Stimulated activated naive CD8-positive, alpha-beta T cell treated with anti-CD3 and anti-CD28 coated beads, Interleukin-15, Interleukin-2, amounts not matched to agents 100 ng/mL and 50 ng/mL, for 24 hours (primary cell): ENCODE measurements at regions not wholly inside any gene's neighbourhood (a gene's known extent, or its start where the extent isn't known, plus 50 kb on each side); places are given as distances from the start of the nearest gene placed in this dataset.

Source experiments
- H3K27ac Mint-ChIP-seq: one replicate; pipeline ENCODE4 v1.8.0; 2021; ENCODE audit warnings: mild to moderate bottlenecking, mixed read lengths
- H3K27me3 Mint-ChIP-seq: one replicate; pipeline ENCODE4 v1.8.0; 2021; ENCODE audit warnings: mixed read lengths
- H3K36me3 Mint-ChIP-seq: one replicate; pipeline ENCODE4 v1.8.0; 2021; ENCODE audit warnings: low read depth, mixed read lengths
- H3K4me1 Mint-ChIP-seq: one replicate; pipeline ENCODE4 v1.8.0; 2021; ENCODE audit warnings: low read depth, mixed read lengths
- H3K4me3 Mint-ChIP-seq: one replicate; pipeline ENCODE4 v1.8.0; 2021; ENCODE audit warnings: mild to moderate bottlenecking, mixed read lengths
- H3K9me3 Mint-ChIP-seq: one replicate; pipeline ENCODE4 v1.8.0; 2021; ENCODE audit warnings: mixed read lengths

DNA sequence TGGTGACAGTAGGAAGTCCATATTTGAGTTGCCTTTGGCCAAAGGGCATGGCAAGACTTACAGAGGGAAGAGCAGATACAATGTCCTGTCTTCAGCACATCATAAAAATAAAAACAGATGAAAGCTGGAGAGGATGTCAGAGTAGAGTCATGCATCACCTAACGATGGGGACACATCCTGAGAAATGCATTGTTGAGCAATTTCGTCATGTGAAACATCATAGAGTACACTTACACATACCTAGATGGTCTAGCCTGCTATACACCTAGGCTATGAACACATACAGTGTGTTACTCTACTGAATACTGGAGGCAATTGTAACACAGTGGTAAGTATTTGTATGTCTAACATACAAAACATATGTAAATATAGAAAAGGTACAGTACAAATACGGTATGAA is 75.6 kb downstream of the VEGFA start:
- Mint-ChIP-seq H3K4me3 (no peak overlapping the region), H3K9me3 (no peaks in the 10 kb centered on the region), H3K36me3 (no peaks in the 10 kb centered on the region), H3K27me3 (peaks cover 4% of the 10 kb centered on the region), H3K27ac (no peak overlapping the region), H3K4me1 (no peaks in the 10 kb centered on the region)

GRCh38 chr6:43843669-43844171 is 73.7 kb downstream of the VEGFA start:
- Mint-ChIP-seq H3K27ac (no peak overlapping the region), H3K4me1 (no peaks in the 10 kb centered on the region), H3K36me3 (no peaks in the 10 kb centered on the region), H3K4me3 (no peak overlapping the region), H3K9me3 (no peaks in the 10 kb centered on the region), H3K27me3 (peaks cover 4% of the 10 kb centered on the region)

DNA sequence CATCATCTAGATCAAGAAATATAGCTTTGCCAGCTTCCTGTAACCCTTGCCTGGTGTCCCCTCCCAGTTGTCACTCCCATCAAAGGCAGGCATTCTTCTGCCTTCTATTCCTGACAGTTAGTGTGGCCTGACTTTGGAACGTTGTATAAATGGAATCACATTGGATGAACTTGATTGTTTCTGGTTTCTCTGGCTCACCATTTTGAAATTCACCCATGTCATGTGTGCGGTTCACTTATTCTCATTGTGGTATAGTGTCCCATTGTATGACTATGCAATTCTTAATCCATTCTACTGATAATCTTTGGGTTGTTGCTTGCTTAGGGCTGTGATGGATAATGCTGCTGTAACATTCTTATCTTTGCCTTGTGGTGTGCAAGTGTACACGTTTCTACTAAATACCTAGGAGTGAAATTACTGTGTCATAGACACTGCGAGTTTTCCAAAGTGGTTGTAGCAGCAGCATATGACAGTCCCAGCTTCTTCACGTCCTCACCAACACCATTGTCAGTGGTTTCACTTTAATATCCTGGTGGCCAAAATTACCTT is 73.2 kb downstream of the VEGFA start:
- H3K4me3 Mint-ChIP-seq: no peak overlapping the region
- H3K4me1 Mint-ChIP-seq: no peaks in the 10 kb centered on the region
- no peaks in the 10 kb centered on the region for H3K36me3 Mint-ChIP-seq
- H3K27me3 Mint-ChIP-seq: peaks cover 4% of the 10 kb centered on the region
- no peak overlapping the region for H3K27ac Mint-ChIP-seq
- no peaks in the 10 kb centered on the region for H3K9me3 Mint-ChIP-seq

DNA sequence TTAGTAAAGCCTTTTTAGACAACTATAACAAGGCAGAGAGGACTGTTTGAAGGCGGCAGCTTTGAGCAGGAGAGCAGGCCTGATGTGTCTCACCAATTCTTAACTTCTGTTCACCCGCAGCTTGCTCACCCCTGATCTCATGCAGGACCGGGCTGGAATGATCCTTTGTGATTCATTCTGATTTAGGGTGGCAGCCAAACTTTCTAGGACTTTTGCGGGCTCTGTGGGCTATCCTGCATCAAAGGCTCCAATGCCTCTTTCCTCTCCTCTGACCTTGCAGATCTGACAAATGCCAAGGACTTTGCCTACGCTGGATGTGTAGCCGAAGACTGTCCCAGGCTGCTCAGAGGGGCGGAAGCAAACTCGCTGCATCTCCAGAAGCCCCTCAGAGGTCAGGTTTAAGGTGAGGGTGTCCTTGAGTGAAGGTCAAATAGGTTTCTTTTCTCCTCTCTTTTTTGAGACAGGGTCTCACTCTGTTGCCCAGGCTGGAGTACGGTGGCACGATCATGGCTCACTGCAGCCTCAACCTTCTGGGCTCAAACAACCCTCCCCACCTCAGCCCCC is 72.3 kb downstream of the VEGFA start:
- no peak overlapping the region for H3K4me3 Mint-ChIP-seq
- no peaks in the 10 kb centered on the region for H3K4me1 Mint-ChIP-seq
- no peaks in the 10 kb centered on the region for H3K9me3 Mint-ChIP-seq
- no peak overlapping the region for H3K27ac Mint-ChIP-seq
- H3K36me3 Mint-ChIP-seq: no peaks in the 10 kb centered on the region
- H3K27me3 Mint-ChIP-seq: peaks cover 4% of the 10 kb centered on the region

DNA sequence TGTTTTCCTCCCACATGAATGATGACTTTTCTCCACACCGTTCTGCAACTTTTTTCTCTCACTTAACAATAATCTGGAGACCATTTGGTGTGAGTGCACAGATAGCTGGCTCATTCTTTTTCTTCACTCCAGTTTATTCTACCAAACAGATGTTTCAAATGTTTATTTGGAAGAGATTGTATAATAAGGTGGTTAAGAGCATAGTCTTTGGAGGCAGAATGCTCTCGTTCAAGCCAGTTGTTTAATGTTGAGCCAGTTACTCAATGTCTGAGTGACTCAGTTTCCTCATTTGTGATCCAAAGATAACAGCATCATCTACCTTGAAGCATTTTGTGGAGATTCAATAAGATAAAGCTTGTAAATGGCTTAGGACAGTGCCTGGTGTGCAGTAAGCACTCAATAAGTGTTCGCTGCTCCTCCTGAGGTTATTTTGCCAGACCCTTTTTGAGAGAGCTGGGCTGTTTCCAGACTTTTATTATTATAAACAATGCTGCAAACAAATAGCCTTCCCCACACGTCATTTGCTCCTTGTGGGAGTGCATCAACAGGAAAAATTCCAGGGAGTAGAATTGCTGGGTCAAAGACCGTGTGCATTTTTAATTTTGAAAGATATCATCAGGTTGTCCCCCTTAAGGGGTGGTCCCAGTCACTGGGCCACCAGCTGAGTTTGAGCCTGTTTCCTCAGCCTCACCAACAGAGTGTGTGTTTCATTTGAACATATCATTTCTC is 70.6 kb downstream of the VEGFA start:
- Mint-ChIP-seq H3K27ac (no peak overlapping the region), H3K4me3 (no peak overlapping the region), H3K9me3 (no peaks in the 10 kb centered on the region), H3K27me3 (peaks cover 4% of the 10 kb centered on the region), H3K4me1 (no peaks in the 10 kb centered on the region), H3K36me3 (no peaks in the 10 kb centered on the region)

GRCh38 chr6:43838276-43839036 is 68.4 kb downstream of the VEGFA start:
- Mint-ChIP-seq H3K4me3 (no peak overlapping the region), H3K27ac (peak overlapping the region; percentile 40)

GRCh38 chr6:43837507-43837906 is 67.5 kb downstream of the VEGFA start:
- no peak overlapping the region for H3K4me3 Mint-ChIP-seq
- H3K9me3 Mint-ChIP-seq: no peaks in the 10 kb centered on the region
- H3K4me1 Mint-ChIP-seq: no peaks in the 10 kb centered on the region
- no peak overlapping the region for H3K27ac Mint-ChIP-seq
- H3K27me3 Mint-ChIP-seq: no peaks in the 10 kb centered on the region
- no peaks in the 10 kb centered on the region for H3K36me3 Mint-ChIP-seq

More at GRCh38 chr6:43838276-43839036, 68.4 kb downstream of the VEGFA start:
- H3K9me3 Mint-ChIP-seq: no peaks in the 10 kb centered on the region
- H3K36me3 Mint-ChIP-seq: no peaks in the 10 kb centered on the region
- no peaks in the 10 kb centered on the region for H3K4me1 Mint-ChIP-seq
- no peaks in the 10 kb centered on the region for H3K27me3 Mint-ChIP-seq

GRCh38 chr6:43836507-43837240 is 66.7 kb downstream of the VEGFA start:
- H3K4me1 Mint-ChIP-seq: no peaks in the 10 kb centered on the region
- H3K27ac Mint-ChIP-seq: no peak overlapping the region
- no peaks in the 10 kb centered on the region for H3K27me3 Mint-ChIP-seq
- no peak overlapping the region for H3K4me3 Mint-ChIP-seq
- H3K36me3 Mint-ChIP-seq: no peaks in the 10 kb centered on the region
- H3K9me3 Mint-ChIP-seq: no peaks in the 10 kb centered on the region
